OCI-LY7 (cell line): ENCODE measurements at regions not wholly inside any gene's neighbourhood (a gene's known extent, or its start where the extent isn't known, plus 50 kb on each side); places are given as distances from the start of the nearest gene placed in this dataset.

Source experiments
- CTCF ChIP-seq: fragments of 200-600 bp; sonication (generic); conservative IDR thresholded peaks from 2 replicates; pipeline ENCODE4 v1.5.1; 2014; ENCODE audit warnings: mild to moderate bottlenecking, antibody characterized with exemption, low read length, moderate library complexity, mixed read lengths
- EZH2phosphoT487 ChIP-seq: fragments of 200-600 bp; sonication (generic); IDR thresholded peaks from 2 replicates; pipeline ENCODE4 v1.6.1; 2018; ENCODE audit warnings: low read depth, borderline replicate concordance, mild to moderate bottlenecking, mixed run types, antibody characterized with exemption, low read length, moderate library complexity, mixed read lengths

GRCh38 chr7:138352570-138353461, 107.2 kb upstream of the TRIM24 start:
- TF ChIP-seq CTCF (no peak), EZH2phosphoT487 (no peak)
